Suprapubic skin (tissue), 4 donors: ENCODE measurements at regions not wholly inside any gene's neighbourhood (a gene's known extent, or its start where the extent isn't known, plus 50 kb on each side); places are given as distances from the start of the nearest gene placed in this dataset.

Source experiments
- EP300 ChIP-seq: sonication (generic); formaldehyde crosslinking; IDR thresholded peaks from one replicate; pipeline ENCODE4 v1.6.1; 2017; ENCODE audit warnings: antibody characterized with exemption
- POLR2A ChIP-seq, 2 donors: fragments of 450-650 bp; IDR thresholded peaks; one replicate each; pipeline ENCODE4 v1.6.1; 2017; ENCODE audit warnings: antibody characterized with exemption in 2 of 2, mild to moderate bottlenecking in 2 of 2, moderate library complexity in 2 of 2
- POLR2AphosphoS5 ChIP-seq, 3 donors: sonication (generic); formaldehyde crosslinking; IDR thresholded peaks; one replicate each; pipeline ENCODE4 v1.6.1; 2017; ENCODE audit warnings: antibody characterized with exemption in 3 of 3
- TF ChIP-seq, protein P1 (sequence below), 2 donors: fragments of 200-600 bp in 1 of 2; fragments of 450-650 bp in 1 of 2; sonication (generic) in 1 of 2; IDR thresholded peaks; one replicate each; pipeline ENCODE4 v1.5.1; 2016 to 2019; ENCODE audit warnings: antibody characterized with exemption in 2 of 2, mild to moderate bottlenecking in 1 of 2, moderate library complexity in 1 of 2

DNA sequence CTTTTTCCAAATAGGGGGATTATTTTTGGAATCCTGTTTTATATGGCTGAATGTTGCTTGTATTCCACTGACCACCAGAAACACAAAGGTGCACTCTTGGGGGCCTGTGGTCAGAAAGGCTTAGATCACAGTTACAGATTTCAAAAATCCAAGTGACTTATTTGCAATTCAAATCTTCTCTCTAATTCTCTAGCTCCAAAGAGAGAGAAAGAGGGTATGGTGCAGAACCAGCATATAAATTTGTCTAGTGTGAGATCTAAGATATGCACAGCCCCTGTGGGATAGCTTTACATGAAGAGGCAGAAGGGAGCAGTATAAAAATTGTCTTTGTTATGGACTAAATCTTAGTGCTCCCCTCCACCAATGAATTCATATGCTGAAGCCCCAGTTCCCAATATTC is 1121.7 kb upstream of the CELF2 start:
- TF ChIP-seq, protein P1, sequence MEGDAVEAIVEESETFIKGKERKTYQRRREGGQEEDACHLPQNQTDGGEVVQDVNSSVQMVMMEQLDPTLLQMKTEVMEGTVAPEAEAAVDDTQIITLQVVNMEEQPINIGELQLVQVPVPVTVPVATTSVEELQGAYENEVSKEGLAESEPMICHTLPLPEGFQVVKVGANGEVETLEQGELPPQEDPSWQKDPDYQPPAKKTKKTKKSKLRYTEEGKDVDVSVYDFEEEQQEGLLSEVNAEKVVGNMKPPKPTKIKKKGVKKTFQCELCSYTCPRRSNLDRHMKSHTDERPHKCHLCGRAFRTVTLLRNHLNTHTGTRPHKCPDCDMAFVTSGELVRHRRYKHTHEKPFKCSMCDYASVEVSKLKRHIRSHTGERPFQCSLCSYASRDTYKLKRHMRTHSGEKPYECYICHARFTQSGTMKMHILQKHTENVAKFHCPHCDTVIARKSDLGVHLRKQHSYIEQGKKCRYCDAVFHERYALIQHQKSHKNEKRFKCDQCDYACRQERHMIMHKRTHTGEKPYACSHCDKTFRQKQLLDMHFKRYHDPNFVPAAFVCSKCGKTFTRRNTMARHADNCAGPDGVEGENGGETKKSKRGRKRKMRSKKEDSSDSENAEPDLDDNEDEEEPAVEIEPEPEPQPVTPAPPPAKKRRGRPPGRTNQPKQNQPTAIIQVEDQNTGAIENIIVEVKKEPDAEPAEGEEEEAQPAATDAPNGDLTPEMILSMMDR (IDR thresholded peaks at IDR 0.05) = no peak
- TF ChIP-seq EP300 (no peak), POLR2A (IDR thresholded peaks at IDR 0.05) (no peak), POLR2AphosphoS5 (IDR thresholded peaks at IDR 0.05) (no peak)
